ENCODE measurements at regions not wholly inside any gene's neighbourhood (a gene's known extent, or its start where the extent isn't known, plus 50 kb on each side); places are given as distances from the start of the nearest gene placed in this dataset.

GRCh38 chr14:22036541-22037239 is 363.1 kb upstream of the OR4E1 start:
- no peak for DNase-seq

GRCh38 chr14:22026527-22026926 is 352.9 kb upstream of the OR4E1 start:
- DNase-seq, result no peak

GRCh38 chr14:22025879-22026278 is 352.3 kb upstream of the OR4E1 start:
- no peak for DNase-seq

- no peak for DNase-seq
Measured at GRCh38 chr14:22024137-22024536, 350.5 kb upstream of the OR4E1 start.

- DNase-seq, result no peak
Measured at GRCh38 chr14:22018890-22019289, 345.3 kb upstream of the OR4E1 start.

- no peak for DNase-seq
Measured at GRCh38 chr14:22012452-22012851, 338.8 kb upstream of the OR4E1 start.

GRCh38 chr14:22011253-22011642 is 337.6 kb upstream of the OR4E1 start:
- DNase-seq, result no peak

GRCh38 chr14:22010545-22011252 is 337.1 kb upstream of the OR4E1 start:
- no peak for DNase-seq

- no peak for DNase-seq
Measured at GRCh38 chr14:22008766-22009165, 335.1 kb upstream of the OR4E1 start.

- no peak for DNase-seq
Measured at GRCh38 chr14:22007784-22008412, 334.3 kb upstream of the OR4E1 start.

- DNase-seq, result no peak
Measured at GRCh38 chr14:22007363-22007762, 333.7 kb upstream of the OR4E1 start.

GRCh38 chr14:22003461-22003860 is 329.8 kb upstream of the OR4E1 start:
- DNase-seq, result no peak

- DNase-seq, result no peak
Measured at GRCh38 chr14:22002860-22003284, 329.3 kb upstream of the OR4E1 start.

- DNase-seq, result no peak
Measured at GRCh38 chr14:21999402-21999801, 325.8 kb upstream of the OR4E1 start.

- DNase-seq, result no peak
Measured at GRCh38 chr14:21997300-21997699, 323.7 kb upstream of the OR4E1 start.

GRCh38 chr14:21995332-21995731 is 321.7 kb upstream of the OR4E1 start:
- DNase-seq, result no peak

- no peak for DNase-seq
Measured at GRCh38 chr14:21993837-21994236, 320.2 kb upstream of the OR4E1 start.

GRCh38 chr14:21993070-21993469 is 319.5 kb upstream of the OR4E1 start:
- DNase-seq, result no peak

GRCh38 chr14:21991130-21991529 is 317.5 kb upstream of the OR4E1 start:
- no peak for DNase-seq

- no peak for DNase-seq
Measured at GRCh38 chr14:21990116-21990515, 316.5 kb upstream of the OR4E1 start.

- DNase-seq, result no peak
Measured at GRCh38 chr14:21989090-21989489, 315.5 kb upstream of the OR4E1 start.

- DNase-seq, result no peak
Measured at GRCh38 chr14:21988413-21988812, 314.8 kb upstream of the OR4E1 start.

GRCh38 chr14:21987937-21988336 is 314.3 kb upstream of the OR4E1 start:
- DNase-seq, result no peak

- DNase-seq, result no peak
Measured at GRCh38 chr14:21985081-21985480, 311.5 kb upstream of the OR4E1 start.
